GM18907 (cell line): ENCODE measurements at regions not wholly inside any gene's neighbourhood (a gene's known extent, or its start where the extent isn't known, plus 50 kb on each side); places are given as distances from the start of the nearest gene placed in this dataset.
"Not testable (repeated sequence)": the region's sequence is repeated elsewhere in the genome, so short reads cannot be mapped to it uniquely, and the experiment has no call there.

Experiments
- ATAC-seq: cut with Tn5 transposase; IDR thresholded peaks from one replicate; pipeline ENCODE4 v1.9.1; 2021; ENCODE audit warnings: mild to moderate bottlenecking, moderate library complexity; ENCODE audit not compliant: unreplicated experiment

DNA sequence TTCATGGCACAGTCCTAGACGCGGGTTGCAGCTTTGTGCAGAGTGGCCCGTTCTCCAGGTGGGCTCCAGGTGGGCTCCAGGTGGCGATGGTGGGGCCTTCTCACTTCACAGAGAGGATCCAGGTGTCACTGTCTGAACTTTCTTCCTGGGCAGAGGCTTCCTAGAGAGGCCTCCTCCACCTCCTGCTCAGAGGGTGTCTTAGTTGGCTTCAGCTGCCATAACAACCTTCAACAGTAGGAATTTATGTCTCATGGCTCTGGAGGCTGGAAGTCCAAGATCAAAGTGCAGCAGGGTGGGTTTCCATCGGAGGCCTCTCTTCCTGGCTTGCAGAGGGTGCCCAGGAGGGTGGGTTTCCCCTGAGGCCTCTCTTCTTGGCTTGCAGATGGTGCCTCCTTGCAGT lies 125.1 kb downstream of the GLRX3 start:
- no peak for ATAC-seq

DNA sequence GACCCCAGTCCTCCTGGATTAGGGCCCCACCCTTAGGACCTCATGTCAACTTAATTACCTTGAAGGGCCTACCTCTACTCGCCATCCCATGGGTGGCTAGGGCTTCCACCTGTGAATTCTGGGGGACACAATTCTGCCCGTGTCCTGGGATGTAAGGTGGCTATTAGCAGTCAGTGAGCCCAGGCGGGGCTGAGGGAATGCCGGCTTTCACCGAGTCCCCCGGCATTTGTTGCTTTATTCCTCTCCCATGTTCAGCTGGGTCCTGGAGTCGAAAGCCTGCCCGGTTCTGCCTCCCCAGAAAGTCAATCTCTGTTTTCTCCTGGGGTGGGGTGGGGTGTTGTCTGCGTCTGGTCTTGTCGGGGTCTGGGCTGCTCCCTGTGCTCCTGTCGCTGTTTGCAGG lies 125.6 kb downstream of the GLRX3 start:
- no peak for ATAC-seq

DNA sequence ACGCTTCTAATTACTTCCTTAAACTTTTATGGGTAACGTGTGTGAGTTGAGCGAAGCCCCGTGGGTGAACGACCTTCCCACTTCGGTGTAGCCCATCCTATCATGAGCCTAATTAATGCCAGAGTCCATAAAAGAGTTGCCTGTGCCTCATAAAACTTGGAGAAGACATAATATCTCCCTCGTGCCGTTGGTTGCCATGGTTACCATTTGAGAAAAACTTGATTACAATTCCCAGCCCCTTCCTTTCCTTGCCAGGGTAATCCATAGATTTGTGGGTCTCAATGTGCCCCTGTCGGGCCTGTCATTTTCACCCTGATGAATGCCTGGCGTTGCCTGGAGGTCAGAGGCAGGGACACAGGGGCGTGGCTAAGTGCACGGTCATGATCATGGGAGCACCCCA lies 127.1 kb downstream of the GLRX3 start:
- no peak for ATAC-seq

DNA sequence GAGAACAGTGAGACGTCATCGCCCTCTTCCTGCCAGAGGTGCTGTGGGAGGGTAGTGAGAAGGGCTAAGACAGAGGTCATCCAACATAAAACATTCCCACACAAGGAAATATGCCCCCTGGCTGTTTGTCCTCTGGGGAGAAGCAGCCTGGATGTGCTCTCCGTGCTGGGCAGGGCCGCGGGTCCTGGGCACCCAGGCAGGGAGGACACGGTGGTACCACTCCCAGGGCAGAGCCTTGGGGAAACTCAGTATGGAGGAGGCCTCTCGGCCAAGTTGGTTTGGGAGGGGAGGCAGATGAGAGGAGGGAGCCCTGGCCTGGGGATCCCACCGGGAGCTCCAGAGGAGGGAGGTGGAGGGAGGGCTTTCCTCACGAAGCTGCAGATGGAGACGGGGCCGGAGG lies 129.4 kb downstream of the GLRX3 start:
- no peak for ATAC-seq

DNA sequence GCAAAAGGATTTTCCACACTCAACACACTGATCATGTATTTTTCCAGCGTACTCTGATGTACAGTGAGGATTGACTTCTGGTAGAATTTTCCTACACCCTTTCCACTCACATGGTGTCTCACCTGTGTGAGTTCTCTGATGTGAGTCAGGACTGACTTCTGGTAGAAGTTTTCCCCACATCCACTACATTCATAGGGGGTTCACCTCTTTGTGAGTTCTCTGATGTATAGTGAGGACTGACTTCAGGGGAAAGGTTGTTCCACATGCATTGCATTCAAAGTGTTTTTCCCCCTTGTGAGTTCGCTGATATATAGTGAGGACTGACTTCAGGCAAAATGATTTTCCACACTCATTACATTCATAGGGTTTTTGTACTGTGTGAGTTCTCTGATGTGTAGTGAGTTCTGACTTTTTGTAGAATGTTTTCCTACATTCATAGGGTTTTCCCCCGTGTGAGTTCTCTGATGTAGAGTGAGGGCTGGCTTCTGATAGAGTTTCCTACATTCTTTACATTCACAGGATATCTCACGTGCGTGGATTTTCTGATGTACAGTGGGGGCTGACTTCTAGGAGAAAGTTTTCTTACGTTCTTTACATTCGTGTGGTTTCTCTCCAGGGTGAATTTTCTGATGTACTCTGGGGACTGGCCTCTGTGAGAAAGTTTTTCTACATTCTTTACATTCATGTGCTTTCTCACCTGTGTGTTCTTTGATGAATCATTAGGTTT lies 146.5 kb downstream of the GLRX3 start:
- no peak for ATAC-seq

DNA sequence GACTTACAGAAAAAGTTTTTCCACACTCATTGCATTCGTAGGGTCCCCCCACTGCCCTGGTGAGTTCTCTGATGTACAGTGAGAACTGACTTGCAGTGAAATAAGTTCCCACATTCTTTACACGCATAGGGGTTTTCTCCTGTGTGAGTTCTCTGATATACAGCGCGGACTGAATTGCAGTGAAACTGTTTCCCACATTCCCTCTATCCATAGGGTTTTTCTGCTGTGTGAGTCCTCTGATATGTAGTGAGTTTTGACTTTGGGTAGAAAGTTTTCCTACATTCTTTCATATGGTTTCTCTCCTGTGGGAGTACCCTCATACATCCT lies 147.0 kb downstream of the GLRX3 start:
- no peak for ATAC-seq

DNA sequence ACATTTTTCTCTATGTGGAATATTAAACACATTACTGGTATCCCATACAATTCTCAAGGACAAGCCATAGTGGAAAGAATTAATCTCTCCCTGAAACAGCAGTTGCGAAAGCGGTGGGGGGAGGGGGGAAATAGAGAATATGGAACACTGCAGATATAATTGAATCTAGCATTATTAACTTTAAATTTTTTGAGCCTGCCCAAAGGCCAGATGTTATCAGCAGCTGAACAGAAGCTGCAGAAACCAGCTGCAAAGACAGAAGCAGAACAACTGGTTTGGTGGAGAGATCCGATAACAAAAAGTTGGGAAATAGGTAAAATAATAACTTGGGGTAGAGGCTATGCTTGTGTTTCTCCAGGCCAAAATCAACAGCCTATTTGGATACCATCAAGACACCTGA lies 159.6 kb downstream of the GLRX3 start:
- ATAC-seq: not testable (repeated sequence)

DNA sequence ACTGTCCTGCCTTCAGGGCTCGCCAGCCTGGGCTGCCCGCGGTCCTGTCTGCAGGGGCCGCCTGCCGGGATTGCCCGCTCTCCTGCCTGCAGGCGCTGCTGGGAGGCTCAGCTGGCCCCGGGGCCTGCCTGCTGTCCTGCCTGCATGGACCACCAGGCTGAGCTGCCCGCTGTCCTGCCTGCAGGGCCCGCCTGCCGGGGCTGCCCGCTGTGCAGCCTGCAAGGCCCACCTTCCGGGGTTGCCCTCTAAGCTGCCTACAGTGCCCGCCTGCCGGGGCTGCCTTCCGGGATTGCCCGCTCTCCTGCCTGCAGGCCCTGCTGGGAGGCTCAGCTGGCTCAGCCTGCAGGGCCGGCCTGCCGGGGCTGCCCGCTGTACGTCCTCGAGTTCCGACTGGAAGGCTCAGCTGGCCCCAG lies 164.4 kb downstream of the GLRX3 start:
- peak; percentile 42 for ATAC-seq

DNA sequence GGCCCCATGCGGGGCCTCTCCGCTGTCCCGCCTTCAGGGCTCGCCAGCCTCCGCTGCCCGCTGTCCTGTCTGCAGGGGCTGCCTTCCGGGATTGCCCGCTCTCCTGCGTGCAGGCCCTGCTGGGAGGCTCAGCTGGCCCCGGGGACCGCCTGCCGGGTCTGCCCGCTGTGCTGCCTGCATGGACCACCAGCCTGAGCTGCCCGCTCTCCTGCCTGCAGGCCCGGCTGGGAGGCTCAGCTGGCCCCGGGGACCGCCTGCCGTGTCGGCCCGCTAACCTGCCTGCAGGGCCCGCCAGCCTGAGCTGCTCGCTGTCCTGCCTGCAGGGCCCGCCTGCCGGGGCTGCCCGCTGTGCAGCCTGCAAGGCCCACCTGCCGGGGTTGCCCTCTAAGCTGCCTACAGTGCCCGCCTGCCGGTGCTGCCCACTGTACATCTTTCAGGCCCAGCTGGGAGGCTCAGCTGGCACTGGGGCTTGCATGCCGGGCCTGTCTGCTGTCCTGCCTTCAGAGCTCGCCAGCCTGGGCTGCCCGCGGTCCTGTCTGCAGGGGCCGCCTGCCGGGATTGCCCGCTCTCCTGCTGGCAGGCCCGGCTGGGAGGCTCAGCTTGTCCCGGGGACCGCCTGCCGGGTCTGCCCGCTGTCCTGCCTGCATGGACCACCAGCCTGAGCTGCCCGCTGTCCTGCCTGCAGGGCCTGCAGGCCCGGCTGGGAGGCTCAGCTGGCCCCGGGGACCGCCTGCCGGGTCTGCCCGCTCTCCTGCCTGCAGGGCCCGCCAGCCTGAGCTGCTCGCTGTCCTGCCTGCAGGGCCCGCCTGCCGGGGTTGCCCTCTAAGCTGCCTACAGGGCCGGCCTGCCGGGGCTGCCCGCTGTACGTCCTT lies 165.1 kb downstream of the GLRX3 start:
- ATAC-seq: peak; percentile 62

DNA sequence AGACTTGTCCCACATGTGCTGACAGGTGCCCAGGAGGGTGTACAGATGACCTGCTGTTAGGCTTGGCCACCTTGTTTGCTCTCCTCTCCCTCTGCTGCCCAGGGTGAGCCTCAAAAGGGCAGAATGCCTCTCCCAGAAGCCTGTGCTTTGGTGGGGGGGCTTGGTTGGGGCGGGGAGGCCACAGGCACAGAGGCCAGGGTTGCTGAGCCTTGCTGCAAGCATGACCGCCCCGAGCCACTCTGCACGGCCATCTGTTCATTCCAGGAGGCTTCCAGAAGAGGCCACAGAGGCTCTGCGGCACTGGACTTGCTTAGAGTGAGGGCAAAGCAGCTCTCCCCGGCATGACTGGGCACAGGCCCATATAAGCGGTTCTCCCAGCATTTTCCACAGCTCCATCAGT lies 190.8 kb downstream of the GLRX3 start:
- ATAC-seq: no peak

DNA sequence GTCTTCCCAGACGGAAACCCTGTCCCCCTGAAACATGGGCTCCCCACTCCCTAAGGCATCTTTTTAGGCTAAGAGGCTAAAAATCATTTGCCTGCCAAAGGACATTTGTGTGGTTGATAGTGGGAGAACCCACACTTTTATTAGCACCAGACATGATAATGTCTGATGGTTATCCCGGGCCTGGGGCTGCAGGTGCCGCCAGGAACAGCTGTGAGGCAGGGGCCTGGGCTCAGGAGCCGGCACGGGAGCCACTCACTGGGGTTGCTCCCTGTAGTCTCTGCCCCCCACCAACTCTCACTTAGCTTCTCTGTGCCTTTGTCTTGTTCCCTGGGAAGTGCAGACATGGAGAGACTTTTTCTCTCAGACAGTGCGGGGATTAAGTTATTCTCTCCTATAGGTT lies 193.6 kb downstream of the GLRX3 start:
- ATAC-seq: no peak

DNA sequence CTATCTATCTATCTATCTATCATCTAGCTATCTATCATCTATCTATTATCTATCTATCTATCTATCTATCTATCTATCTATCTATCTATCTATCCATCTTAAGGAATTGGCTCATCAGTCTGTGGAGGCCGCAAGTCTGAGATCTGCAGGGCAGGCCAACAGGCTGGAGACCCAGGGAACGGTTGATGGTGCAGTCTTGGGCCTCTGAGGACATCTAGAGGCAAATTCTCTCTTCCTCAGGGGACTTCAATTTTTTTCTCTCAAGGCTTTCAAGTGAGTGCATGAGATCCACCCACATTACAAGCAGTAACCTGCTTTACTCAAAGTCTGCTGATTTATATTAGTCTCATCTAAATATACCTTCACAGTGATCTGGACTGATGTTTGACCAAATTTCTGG lies 197.0 kb downstream of the GLRX3 start:
- no peak for ATAC-seq

DNA sequence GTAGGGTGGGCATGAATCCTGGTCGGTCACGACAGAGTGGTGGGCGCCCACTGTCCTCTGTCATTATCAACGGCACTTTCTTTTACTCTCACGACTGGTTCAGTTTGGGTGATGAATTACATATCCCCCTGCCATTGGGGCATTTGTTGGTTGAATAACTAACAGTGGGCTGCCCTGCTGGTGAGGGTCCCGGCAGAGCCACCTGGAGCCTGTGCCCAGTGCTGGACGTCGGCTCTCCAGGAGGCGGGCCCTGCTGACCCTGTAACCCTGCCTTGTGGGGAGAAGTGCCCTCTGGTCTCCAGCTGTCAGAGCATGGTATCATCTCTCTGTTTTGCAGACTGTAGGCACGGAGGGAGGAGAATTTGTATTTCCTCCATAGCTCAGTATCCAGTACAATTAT lies 199.1 kb downstream of the GLRX3 start:
- ATAC-seq: no peak

DNA sequence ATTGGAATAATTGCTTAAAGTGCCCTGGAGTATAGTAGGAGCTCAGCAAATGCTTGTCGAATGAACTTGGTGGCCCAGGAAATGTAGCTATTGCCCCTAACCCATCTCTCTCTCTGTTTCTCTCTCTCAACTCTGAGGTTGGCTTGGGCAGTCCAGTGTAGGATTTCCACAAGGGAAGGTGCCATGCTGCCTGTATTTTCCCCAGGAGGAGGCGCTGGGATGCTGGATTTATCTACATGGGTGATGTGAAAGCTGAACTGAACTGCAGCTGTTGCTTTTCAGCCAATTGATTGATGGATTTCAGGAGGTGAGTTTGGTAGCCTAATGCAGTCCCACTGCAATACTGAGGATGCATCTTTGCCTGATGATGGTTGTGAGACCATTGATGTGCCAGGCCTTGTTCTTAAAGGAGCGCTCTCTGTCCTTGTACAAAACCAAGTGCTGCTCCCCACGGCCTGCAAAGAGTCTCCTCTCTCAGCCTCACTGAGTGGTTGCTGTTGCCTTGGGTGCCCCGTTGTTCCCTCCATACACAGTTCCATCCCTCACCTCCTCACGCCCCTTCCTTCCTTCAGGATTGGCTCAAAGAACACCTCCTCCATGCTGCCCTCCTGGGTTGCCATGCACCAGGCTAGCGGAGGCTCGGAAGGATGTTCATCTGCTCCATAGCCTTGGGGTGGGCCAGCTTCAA lies 200.6 kb downstream of the GLRX3 start:
- no peak for ATAC-seq

DNA sequence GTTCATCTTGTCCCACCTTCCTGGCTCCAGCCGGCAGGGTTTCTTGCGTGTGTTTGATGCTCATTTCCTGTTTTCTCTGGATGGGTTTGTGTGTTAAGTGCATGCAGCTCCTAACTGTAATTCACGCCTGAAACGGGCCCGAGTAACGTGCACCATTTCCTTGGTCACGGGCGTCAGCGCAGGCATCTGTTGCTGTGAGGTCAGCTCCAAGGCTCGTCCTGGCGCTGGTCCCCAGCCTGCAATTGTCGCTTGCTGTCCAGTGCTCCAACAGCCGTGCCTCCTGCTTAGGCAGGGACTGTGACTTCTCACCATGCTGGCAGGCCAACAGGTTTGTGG lies 201.1 kb downstream of the GLRX3 start:
- no peak for ATAC-seq

DNA sequence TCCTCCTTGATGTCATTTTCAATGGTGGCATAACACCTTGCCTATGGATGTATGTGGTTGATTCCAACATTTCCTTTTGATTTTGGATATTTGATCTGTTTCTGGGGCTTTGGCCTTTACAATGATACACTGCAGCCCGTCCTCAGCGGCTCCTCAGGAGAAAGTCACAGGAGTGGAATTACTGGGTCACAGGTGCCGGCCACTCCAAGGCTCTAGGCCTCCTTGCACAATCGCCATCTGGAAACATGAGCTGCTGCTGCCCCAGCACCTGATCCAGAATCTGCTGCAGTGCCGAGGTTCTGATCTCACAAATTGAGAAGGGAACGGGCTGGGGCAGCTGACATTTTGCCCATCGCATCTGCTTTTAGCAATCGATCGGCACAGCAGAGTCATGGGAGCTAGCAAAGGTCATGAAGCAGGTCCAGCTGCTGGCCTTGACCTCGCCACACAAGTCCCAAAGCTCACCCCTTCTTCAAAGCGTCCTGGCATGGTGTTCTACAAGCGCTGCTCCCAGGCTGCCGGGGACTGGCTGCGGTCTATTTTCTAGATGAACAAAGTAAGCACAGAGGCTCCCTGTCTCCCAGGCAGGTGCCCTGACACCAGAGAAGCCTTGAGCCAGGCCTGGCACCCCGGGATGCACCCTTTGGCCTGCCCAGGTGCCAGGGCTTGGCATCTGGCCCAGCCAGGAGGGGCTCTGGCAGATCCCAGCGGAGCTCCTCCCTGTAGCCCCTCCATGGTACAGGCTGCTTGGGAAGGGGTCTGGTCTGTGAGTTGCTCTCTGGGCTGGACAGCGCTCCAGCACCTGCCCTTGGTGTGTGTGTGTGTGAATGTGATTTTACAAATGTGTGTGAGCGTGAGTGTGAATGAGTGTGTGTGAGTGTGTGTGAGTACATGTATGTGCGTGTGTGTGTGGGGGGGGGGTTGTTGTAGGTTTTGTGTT lies 201.8 kb downstream of the GLRX3 start:
- no peak for ATAC-seq

DNA sequence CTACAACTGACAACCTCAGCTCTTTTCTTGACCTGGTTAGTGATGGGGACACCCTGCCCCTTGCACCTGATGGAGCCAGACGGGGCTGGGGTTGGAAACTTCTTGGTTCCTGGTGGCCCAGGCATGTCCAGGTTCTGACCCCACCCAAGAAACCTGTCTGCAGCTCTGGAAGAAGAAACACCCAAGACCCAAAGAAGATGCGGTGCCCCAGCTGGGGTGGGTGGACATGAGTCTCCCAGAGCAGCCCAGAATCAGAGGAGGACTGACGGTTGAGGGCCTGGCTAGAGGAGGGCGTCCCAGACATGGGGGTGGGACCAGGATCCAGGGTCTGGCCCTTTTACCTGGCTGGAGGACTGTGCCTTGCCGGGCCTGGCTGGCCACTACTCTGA lies 202.4 kb downstream of the GLRX3 start:
- no peak for ATAC-seq

DNA sequence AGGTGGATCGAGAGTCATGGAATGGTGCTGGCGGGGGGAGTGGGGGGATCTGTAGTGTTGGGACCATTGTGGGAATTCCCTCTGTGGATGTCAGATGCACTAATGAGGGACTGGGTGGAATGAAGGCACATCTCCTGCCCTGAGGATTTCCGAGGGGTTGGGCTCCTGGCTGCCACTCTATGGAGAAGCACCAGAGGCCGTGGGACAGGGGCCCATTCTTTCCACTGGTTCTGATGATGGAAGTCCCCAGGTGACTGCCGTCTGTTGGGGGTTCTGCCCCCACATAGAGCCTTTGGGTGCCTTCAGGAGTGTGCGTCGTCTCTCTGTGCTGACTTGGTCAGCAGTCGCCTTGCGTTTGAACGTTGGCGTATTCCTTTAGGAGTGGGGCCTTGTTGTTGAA lies 202.9 kb downstream of the GLRX3 start:
- no peak for ATAC-seq

DNA sequence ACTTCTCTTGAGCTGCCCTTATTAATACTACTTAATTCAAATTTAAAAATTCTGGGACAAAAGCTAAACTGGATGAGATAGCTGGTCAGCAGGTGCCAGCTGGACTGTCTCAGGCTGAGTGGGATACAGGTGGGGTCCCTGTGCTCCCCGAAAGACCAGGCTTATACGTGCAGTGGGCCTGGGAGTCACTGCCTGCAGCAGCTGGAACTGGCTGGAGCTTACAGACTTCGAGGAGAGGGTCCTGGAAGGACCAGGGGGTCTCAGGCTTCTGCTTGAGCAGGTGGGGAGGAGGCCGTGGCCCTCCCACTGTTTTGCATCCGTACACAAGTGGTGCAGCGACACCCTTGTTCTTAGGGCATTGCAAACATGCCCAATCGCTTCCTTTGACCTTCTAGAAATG lies 203.7 kb downstream of the GLRX3 start:
- ATAC-seq: no peak

DNA sequence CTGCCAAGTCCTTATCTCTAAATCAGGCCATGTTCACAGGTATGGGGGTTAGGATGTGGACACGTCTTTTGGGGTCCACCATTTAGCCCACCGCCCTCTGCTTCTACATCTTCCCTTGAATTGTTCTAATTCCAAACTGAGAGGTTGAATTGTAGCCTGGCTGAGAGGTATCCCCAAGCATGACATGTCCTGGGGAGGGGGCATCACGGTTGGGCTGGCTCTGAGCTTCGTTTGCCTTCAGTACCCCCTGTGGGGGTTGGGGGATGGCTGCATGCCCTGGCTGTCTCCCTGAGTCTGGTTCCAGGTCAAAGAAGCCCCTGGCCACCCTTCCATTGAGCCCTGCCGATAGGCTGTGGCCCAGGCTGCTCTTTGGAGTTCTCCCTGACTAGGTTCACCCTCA lies 204.6 kb downstream of the GLRX3 start:
- no peak for ATAC-seq

DNA sequence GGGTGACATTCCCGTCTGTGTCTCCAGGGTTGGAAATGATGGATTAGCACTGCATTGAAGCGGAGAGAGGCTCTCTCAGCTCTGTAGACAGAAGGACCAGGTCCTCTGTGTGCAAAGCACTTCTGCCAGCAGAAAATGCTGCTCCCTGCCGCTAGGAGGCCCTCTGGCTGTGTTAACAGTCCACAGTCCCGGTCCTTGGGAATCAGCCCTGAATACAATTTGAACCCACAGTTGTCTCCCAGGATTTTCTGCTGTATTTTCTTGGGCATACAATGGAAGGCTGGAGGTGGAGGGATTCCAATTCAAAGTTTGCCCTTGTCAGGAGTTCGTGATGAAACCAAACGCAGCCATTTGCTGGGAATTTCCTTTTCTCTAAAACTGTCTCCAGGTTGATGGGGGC lies 205.2 kb downstream of the GLRX3 start:
- no peak for ATAC-seq
